DMS 273 treated with DMSO at 0.1 percent for 48 hours (cell line): ENCODE measurements at regions not wholly inside any gene's neighbourhood (a gene's known extent, or its start where the extent isn't known, plus 50 kb on each side); places are given as distances from the start of the nearest gene placed in this dataset.

Source experiments
- DNase-seq: peaks from one replicate; lab custom pipeline; 2025; lab: John Stamatoyannopoulos, UW

DNA sequence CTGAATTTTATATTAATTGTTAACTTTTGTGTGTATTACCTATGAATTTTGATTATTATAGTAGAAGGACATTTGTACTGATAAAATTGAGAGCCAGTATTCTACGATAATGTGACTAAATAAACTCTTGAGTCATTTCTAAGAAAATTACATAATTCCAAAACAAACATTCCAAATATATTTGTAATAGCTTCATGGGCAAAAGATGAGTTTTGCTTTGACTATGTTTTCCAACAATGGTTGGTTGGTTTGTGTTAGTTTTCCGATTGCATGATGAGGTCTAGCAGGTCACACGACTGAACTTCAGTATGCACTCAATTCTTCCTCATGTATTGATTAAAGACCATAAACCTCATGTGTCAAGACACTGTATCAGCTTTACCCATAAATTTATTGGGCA is 71.7 kb upstream of the WDR75 start:
- DNase-seq: no peak

GRCh38 chr2:189370719-189371118 is 70.6 kb upstream of the WDR75 start:
- DNase-seq: no peak

DNA sequence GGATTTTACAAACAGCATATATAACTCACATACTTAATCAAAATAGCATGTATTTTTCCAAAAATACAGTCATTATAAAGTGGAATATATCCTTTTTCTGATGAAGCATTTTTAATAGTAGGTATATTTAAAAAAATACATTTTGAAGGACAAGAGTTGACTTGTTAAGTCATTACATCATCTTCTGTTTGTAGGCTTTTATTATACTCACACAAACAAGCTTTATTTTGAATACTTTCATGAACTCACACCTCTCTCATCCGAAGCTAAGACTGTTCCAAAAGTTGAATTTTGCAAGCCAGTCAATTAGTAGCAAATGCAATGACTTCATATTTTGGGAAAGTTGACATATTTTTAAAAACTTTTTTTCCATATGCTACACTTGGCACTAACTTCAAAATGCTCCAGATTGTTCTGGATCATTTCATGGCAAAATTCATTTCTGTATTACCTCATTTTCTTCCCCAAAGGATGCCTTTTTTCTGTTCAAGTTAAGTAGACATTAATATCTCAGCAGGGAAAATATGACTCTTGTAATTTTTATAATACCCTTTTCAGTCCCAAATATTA is 68.5 kb upstream of the WDR75 start:
- DNase-seq: no peak

- DNase-seq: no peak
Measured at GRCh38 chr2:189374481-189374880, 66.8 kb upstream of the WDR75 start.

- DNase-seq: no peak
Measured at GRCh38 chr2:189375842-189376241, 65.4 kb upstream of the WDR75 start.

GRCh38 chr2:189379287-189379630 is 62.0 kb upstream of the WDR75 start:
- no peak for DNase-seq

DNA sequence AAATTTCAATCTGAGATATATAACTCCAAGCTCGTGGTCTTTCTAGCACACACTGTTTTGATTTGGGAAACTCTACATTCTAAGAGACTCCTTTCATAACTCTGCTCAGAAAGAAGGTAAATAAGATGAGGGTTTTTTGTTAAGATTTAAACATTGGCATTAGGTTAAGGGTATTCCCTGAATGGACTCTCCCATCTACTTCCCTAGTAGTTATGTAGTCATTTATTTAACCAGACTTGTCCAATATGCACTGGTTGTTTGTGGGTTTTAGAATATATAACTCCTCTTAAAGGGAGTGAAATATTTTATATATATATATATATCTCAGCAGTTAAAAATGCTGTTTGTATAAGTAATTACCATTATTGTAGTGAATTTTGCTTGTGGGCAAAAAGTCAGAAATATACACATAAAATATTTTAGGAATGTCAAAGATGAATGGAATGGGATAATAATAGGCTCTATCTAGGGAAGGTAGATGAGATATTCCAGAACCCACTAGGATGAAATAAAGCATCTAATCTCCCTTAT is 61.5 kb upstream of the WDR75 start:
- DNase-seq: no peak

- no peak for DNase-seq
Measured at GRCh38 chr2:189382668-189383067, 58.6 kb upstream of the WDR75 start.

GRCh38 chr2:189386741-189387140 is 54.5 kb upstream of the WDR75 start:
- no peak for DNase-seq

DNA sequence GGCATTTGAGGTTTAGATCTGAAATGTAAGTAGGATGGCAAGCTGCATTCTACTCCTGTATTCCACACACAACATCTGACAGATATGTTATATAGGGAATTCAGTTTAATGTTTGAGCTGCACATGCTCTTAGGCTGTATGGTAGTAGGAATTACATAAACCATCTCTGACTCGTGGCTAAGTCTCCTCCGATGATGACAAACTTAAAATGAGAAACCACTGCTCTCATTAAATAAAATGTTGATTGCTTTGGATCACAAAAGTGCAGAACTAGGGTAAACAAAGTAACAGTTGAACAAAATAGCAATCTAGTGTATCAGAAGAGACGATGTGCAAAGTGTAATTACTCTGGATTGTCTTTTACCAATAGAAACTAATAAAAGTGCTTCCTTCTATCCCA is 50.1 kb upstream of the WDR75 start:
- no peak for DNase-seq
